Endothelial cell of umbilical vein (primary cell): ENCODE measurements at regions not wholly inside any gene's neighbourhood (a gene's known extent, or its start where the extent isn't known, plus 50 kb on each side); places are given as distances from the start of the nearest gene placed in this dataset.

ENCODE experiments used
- BruUV-seq: library from RNA; stranded (reverse); fragments of 400-500 nt; replicated peaks from 2 replicates; lab custom pipeline; 2021; lab: Mats Ljungman, UMichigan
- CTCF ChIA-PET: fragments of 300-600, 350-600 bp; sonication (Branson Sonifier 250); formaldehyde crosslinking; loops from one replicate; lab custom pipeline; 2021; ENCODE audit warnings: antibody characterized with exemption, inconsistent platforms; lab: Charles Lee
- POLR2A ChIA-PET: fragments of 300-600, 350-600 bp; sonication (Branson Sonifier 250); formaldehyde crosslinking; loops from one replicate; lab custom pipeline; 2021; ENCODE audit warnings: antibody characterized with exemption, inconsistent platforms; lab: Charles Lee
- DNase-seq: peaks from one replicate; pipeline ENCODE4 v3.0.0-alpha.2; 2011; ENCODE audit warnings: low read depth, low spot score
- FAIRE-seq: peaks from 2 replicates; lab custom pipeline; 2011; peaks lifted over from hg19 to GRCh38; lab: Jason Lieb, UNC
- H2AFZ ChIP-seq: 2 replicates; pipeline ENCODE4 v1.6.0; 2012; ENCODE audit warnings: low read depth, low read length, control low read depth, inconsistent platforms
- H3K27ac ChIP-seq: 2 replicates; pipeline ENCODE4 v1.5.1; 2011; ENCODE audit warnings: low read depth, mild to moderate bottlenecking, control low read depth, low read length, moderate library complexity; ENCODE audit not compliant: insufficient read depth
- H3K27me3 ChIP-seq, 2 experiments: 2 replicates each; pipeline versions ENCODE4 v1.6.0 to v1.6.1; 2011; ENCODE audit warnings: low read length in 2 of 2, mixed read lengths in 1 of 2; ENCODE audit not compliant: control insufficient read depth in 2 of 2, insufficient read depth in 2 of 2
- H3K36me3 ChIP-seq, 2 experiments: 2 replicates in 1 of 2; 3 replicates in 1 of 2; pipeline ENCODE4 v1.5.1; 2011; ENCODE audit warnings: low read length in 2 of 2, mild to moderate bottlenecking in 1 of 2, moderate library complexity in 1 of 2; ENCODE audit not compliant: control insufficient read depth in 2 of 2, insufficient read depth in 2 of 2; ENCODE audit errors: extremely low read depth in 1 of 2
- H3K4me1 ChIP-seq: 3 replicates; pipeline ENCODE4 v1.5.1; 2011; ENCODE audit warnings: mild to moderate bottlenecking, low read length; ENCODE audit not compliant: control insufficient read depth, insufficient read depth; ENCODE audit errors: extremely low read depth
- H3K4me2 ChIP-seq: 2 replicates; pipeline ENCODE4 v1.6.1; 2011; ENCODE audit warnings: low read length, control low read depth, mixed read lengths; ENCODE audit not compliant: insufficient read depth
- H3K4me3 ChIP-seq, 3 experiments: fragments of 200-600 bp in 1 of 3; sonication (generic), shearing (Covaris generic) in 1 of 3; replicated peaks in 1 of 3; 2 replicates each; pipeline ENCODE4 v1.5.1; 2011 to 2016; ENCODE audit warnings: control low read depth in 3 of 3, low read length in 3 of 3, mild to moderate bottlenecking in 2 of 3, inconsistent platforms in 1 of 3, low read depth in 1 of 3, moderate library complexity in 1 of 3; ENCODE audit not compliant: insufficient read depth in 1 of 3
- H3K79me2 ChIP-seq: 2 replicates; pipeline ENCODE4 v1.6.0; 2012; ENCODE audit warnings: low read length, inconsistent platforms; ENCODE audit not compliant: control insufficient read depth, insufficient read depth
- H3K9ac ChIP-seq: replicated peaks from 2 replicates; pipeline ENCODE3; 2011; ENCODE audit warnings: low read length, control low read depth; ENCODE audit not compliant: insufficient read depth; ENCODE audit errors: extremely low read depth
- H3K9me1 ChIP-seq: replicated peaks from 3 replicates; pipeline ENCODE4 v1.6.0; 2011; ENCODE audit warnings: mild to moderate bottlenecking, low read length; ENCODE audit not compliant: control insufficient read depth, insufficient read depth; ENCODE audit errors: extremely low read depth
- H3K9me3 ChIP-seq: replicated peaks from 2 replicates; pipeline ENCODE4 v1.5.1; 2012; ENCODE audit warnings: low read length, inconsistent platforms; ENCODE audit not compliant: control insufficient read depth, insufficient read depth
- H4K20me1 ChIP-seq: replicated peaks from 2 replicates; pipeline ENCODE3; 2011; ENCODE audit warnings: mild to moderate bottlenecking, low read length; ENCODE audit not compliant: control insufficient read depth, insufficient read depth; ENCODE audit errors: extremely low read depth
- EZH2 ChIP-seq: IDR thresholded peaks from 2 replicates; pipeline ENCODE4 v1.6.1; 2012; ENCODE audit warnings: borderline replicate concordance, low read depth, mild to moderate bottlenecking, moderate library complexity, low read length, inconsistent platforms; ENCODE audit not compliant: severe bottlenecking
- dilution Hi-C: fragments of 300-500 bp; cut with MboI; formaldehyde crosslinking; loops from one replicate; pipeline ENCODE4 v1.15.0; 2019; ENCODE audit warnings: low sequenced_read_pairs; ENCODE audit not compliant: extremely low pct_ligation_motif_present
- intact Hi-C: fragments of 100-400 bp; cut with micrococcal nuclease; formaldehyde crosslinking; loops from one replicate; pipeline ENCODE4 v1.10.0; 2022
- TF ChIP-seq, protein P1 (sequence below), 2 donors: IDR thresholded peaks; 1 replicate in 1 of 2; 2 replicates in 1 of 2; pipeline ENCODE4 v1.5.1; 2011; ENCODE audit warnings: low read length in 2 of 2, mild to moderate bottlenecking in 2 of 2, moderate library complexity in 2 of 2, control low read depth in 1 of 2, inconsistent platforms in 1 of 2, low read depth in 1 of 2; ENCODE audit not compliant: insufficient read depth in 1 of 2; ENCODE audit errors: extremely low read depth in 1 of 2
- TF ChIP-seq, protein P2 (sequence below): IDR thresholded peaks from 2 replicates; pipeline ENCODE4 v1.6.1; 2011; ENCODE audit not compliant: insufficient read depth, insufficient read length

DNA sequence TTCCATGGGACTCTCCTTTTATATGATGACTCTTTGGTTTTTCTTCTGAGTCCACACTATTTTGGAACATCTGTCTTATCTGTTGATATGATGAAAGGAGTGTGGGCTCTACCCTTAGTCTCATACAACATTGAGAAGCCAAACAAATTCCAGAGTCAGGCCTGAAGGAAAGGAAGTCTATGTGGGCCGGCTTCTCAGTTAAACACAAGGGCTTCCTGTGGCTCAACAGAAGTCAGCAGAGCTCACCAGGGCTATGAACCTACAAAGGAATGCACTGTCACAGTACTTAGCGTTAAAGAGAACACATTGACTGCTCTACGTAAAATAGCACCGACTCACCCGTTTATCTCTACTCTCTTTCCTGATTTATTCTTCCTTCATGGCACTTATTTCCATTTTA lies 641.0 kb upstream of the FRG1 start:
- TF ChIP-seq, protein P1, sequence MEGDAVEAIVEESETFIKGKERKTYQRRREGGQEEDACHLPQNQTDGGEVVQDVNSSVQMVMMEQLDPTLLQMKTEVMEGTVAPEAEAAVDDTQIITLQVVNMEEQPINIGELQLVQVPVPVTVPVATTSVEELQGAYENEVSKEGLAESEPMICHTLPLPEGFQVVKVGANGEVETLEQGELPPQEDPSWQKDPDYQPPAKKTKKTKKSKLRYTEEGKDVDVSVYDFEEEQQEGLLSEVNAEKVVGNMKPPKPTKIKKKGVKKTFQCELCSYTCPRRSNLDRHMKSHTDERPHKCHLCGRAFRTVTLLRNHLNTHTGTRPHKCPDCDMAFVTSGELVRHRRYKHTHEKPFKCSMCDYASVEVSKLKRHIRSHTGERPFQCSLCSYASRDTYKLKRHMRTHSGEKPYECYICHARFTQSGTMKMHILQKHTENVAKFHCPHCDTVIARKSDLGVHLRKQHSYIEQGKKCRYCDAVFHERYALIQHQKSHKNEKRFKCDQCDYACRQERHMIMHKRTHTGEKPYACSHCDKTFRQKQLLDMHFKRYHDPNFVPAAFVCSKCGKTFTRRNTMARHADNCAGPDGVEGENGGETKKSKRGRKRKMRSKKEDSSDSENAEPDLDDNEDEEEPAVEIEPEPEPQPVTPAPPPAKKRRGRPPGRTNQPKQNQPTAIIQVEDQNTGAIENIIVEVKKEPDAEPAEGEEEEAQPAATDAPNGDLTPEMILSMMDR (IDR thresholded peaks at IDR 0.05; ENCODE audit: extremely low read depth in 1 of 2, insufficient read depth in 1 of 2, low read depth in 1 of 2, low read length in 2 of 2), result no peak
- TF ChIP-seq, protein P2, sequence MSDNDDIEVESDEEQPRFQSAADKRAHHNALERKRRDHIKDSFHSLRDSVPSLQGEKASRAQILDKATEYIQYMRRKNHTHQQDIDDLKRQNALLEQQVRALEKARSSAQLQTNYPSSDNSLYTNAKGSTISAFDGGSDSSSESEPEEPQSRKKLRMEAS, result no peak
- Histone ChIP-seq H3K4me3 (no peak overlapping the region), H3K4me1 (no peaks in the 10 kb centered on the region), H3K36me3 (no peaks in the 10 kb centered on the region), H4K20me1 (no peaks in the 10 kb centered on the region), H3K79me2 (no peaks in the 10 kb centered on the region), H3K9ac (no peak overlapping the region), H3K27me3 (no peaks in the 10 kb centered on the region), H3K4me2 (no peak overlapping the region), H3K9me1 (no peaks in the 10 kb centered on the region), H3K27ac (no peak overlapping the region), H3K9me3 (peaks cover 5% of the 10 kb centered on the region), H2AFZ (no peak overlapping the region)
- dilution Hi-C loops (no loop called here), intact Hi-C loops (no loop called here)
- FAIRE-seq (no peak), DNase-seq (no peak)
- POLR2A ChIA-PET, result no interaction called here
- CTCF ChIA-PET, result no interaction called here
- no TSS peak for BruUV-seq

DNA sequence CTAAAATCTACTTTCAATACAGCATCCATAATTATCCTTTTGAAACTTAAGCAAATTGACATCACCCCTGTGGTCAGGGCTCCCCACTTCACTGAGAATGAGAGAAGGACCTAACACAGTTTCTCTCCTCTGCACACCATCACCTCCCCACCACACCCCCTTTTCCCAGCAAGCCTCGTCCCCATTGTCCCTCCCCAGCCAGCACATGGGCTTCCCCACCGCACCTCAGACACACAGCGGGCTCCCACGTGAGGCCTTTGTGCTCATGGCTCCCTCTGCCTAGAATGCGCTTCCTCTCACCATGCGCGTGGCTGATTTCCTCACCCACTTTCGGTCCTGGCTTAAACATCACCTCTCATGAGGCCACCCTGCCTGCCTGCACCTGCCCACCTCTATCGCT lies 639.0 kb upstream of the FRG1 start:
- H3K79me2 ChIP-seq, result no peaks in the 10 kb centered on the region
- no peak for FAIRE-seq
- no TSS peak for BruUV-seq
- no peaks in the 10 kb centered on the region for H3K27me3 ChIP-seq
- TF ChIP-seq, protein P2, result no peak
- no peak for TF ChIP-seq EZH2
- no peaks in the 10 kb centered on the region for H3K4me1 ChIP-seq
- CTCF ChIA-PET, result no interaction called here
- POLR2A ChIA-PET, result no interaction called here
- intact Hi-C loops (no loop called here), dilution Hi-C loops (no loop called here)
- H3K4me2 ChIP-seq, result no peak overlapping the region
- no peaks in the 10 kb centered on the region for H4K20me1 ChIP-seq
- H3K27ac ChIP-seq, result no peak overlapping the region
- H3K4me3 ChIP-seq, result no peak overlapping the region
- no peaks in the 10 kb centered on the region for H3K36me3 ChIP-seq
- H3K9me1 ChIP-seq, result no peaks in the 10 kb centered on the region
- H2AFZ ChIP-seq, result no peak overlapping the region
- no peak for DNase-seq
- H3K9ac ChIP-seq, result no peak overlapping the region
- peaks cover 3% of the 10 kb centered on the region for H3K9me3 ChIP-seq
